NB4 (cell line): ENCODE measurements at regions not wholly inside any gene's neighbourhood (a gene's known extent, or its start where the extent isn't known, plus 50 kb on each side); places are given as distances from the start of the nearest gene placed in this dataset.
"Not testable (repeated sequence)": the region's sequence is repeated elsewhere in the genome, so short reads cannot be mapped to it uniquely, and the experiment has no call there.

Experiments
- DNase-seq: peaks from one replicate; pipeline ENCODE4 v3.0.0; 2010; ENCODE audit warnings: low read depth
- H3K4me3 ChIP-seq: one replicate; pipeline ENCODE4 v1.5.1; 2011; ENCODE audit warnings: mild to moderate bottlenecking, low read depth, low read length, moderate library complexity
- CTCF ChIP-seq: IDR thresholded peaks from one replicate; pipeline ENCODE4 v1.5.1; 2012; ENCODE audit warnings: low read depth, low read length
- MAX ChIP-seq: IDR thresholded peaks from 2 replicates; pipeline ENCODE4 v1.6.1; 2011; ENCODE audit warnings: low read depth, low read length
- MYC ChIP-seq: IDR thresholded peaks from 2 replicates; pipeline ENCODE4 v1.6.1; 2011; ENCODE audit warnings: low read depth, low read length
- POLR2A ChIP-seq: IDR thresholded peaks from 2 replicates; pipeline ENCODE4 v1.6.1; 2011; ENCODE audit warnings: mild to moderate bottlenecking; ENCODE audit not compliant: insufficient read length; ENCODE audit errors: extremely low read depth

- TF ChIP-seq MYC (no peak), CTCF (no peak), POLR2A (no peak), MAX (no peak)
- no peak for DNase-seq
Observed at GRCh38 chr1:232707142-232707541, 77.2 kb upstream of the SIPA1L2 start.

GRCh38 chr1:232709386-232709785 lies 79.5 kb upstream of the SIPA1L2 start:
- DNase-seq, result no peak
- TF ChIP-seq POLR2A (no peak), MYC (no peak), MAX (no peak), CTCF (no peak)
- H3K4me3 ChIP-seq, result no peak overlapping the region

More at GRCh38 chr1:232707142-232707541, 77.2 kb upstream of the SIPA1L2 start:
- H3K4me3 ChIP-seq, result no peak overlapping the region

GRCh38 chr1:232711996-232712395 lies 82.1 kb upstream of the SIPA1L2 start:
- no peak for DNase-seq
- H3K4me3 ChIP-seq, result no peak overlapping the region
- TF ChIP-seq CTCF (no peak), MYC (no peak), POLR2A (no peak)

- no peak overlapping the region for H3K4me3 ChIP-seq
- TF ChIP-seq CTCF, result no peak
- no peak for TF ChIP-seq MAX
- no peak for TF ChIP-seq MYC
- TF ChIP-seq POLR2A, result no peak
- no peak for DNase-seq
Observed at GRCh38 chr1:232713785-232714184, 83.9 kb upstream of the SIPA1L2 start.

GRCh38 chr1:232715154-232715553 lies 85.2 kb upstream of the SIPA1L2 start:
- no peak for DNase-seq
- TF ChIP-seq MYC, result no peak
- no peak for TF ChIP-seq CTCF
- no peak for TF ChIP-seq MAX
- no peak for TF ChIP-seq POLR2A
- H3K4me3 ChIP-seq, result no peak overlapping the region

GRCh38 chr1:232717911-232718310 lies 87.3 kb upstream of the MAP10 start:
- H3K4me3 ChIP-seq, DNase-seq: not testable (repeated sequence)
